H9 (cell line): ENCODE measurements at regions not wholly inside any gene's neighbourhood (a gene's known extent, or its start where the extent isn't known, plus 50 kb on each side); places are given as distances from the start of the nearest gene placed in this dataset.

ENCODE experiments used
- DNase-seq: peaks from one replicate; pipeline ENCODE4 v3.0.0-alpha.2; 2017
- H2AFZ ChIP-seq: one replicate; pipeline ENCODE4 v1.6.1; 2013; ENCODE audit warnings: mild to moderate bottlenecking, low read length, control low read depth, moderate library complexity
- H2AK5ac ChIP-seq: 2 replicates; pipeline ENCODE4 v1.6.1; 2013; ENCODE audit warnings: low read length, control low read depth, mixed read lengths; ENCODE audit not compliant: insufficient read length
- H2BK120ac ChIP-seq: one replicate; pipeline ENCODE4 v1.6.1; 2013; ENCODE audit warnings: low read depth, mild to moderate bottlenecking, low read length, control low read depth, inconsistent platforms; ENCODE audit not compliant: poor library complexity, severe bottlenecking
- H2BK12ac ChIP-seq: 2 replicates; pipeline ENCODE4 v1.6.1; 2013; ENCODE audit warnings: low read length, control low read depth, mixed read lengths, low read depth; ENCODE audit not compliant: insufficient read length
- H2BK15ac ChIP-seq: 2 replicates; pipeline ENCODE4 v1.6.1; 2013; ENCODE audit warnings: low read depth, low read length, control low read depth
- H2BK20ac ChIP-seq: one replicate; pipeline ENCODE4 v1.6.1; 2013; ENCODE audit warnings: low read depth, mild to moderate bottlenecking, low read length, control low read depth, inconsistent platforms; ENCODE audit not compliant: poor library complexity, severe bottlenecking
- H2BK5ac ChIP-seq: 2 replicates; pipeline ENCODE4 v1.6.1; 2013; ENCODE audit warnings: low read length, control low read depth, mixed read lengths; ENCODE audit not compliant: insufficient read length
- H3K14ac ChIP-seq: 2 replicates; pipeline ENCODE4 v1.6.1; 2013; ENCODE audit warnings: low read length, control low read depth; ENCODE audit not compliant: insufficient read depth
- H3K18ac ChIP-seq: 2 replicates; pipeline ENCODE4 v1.6.1; 2013; ENCODE audit warnings: low read depth, mild to moderate bottlenecking, mixed read lengths, low read length, control low read depth; ENCODE audit not compliant: insufficient read length
- H3K23ac ChIP-seq: 2 replicates; pipeline ENCODE4 v1.6.1; 2013; ENCODE audit warnings: low read length, control low read depth, mixed read lengths, low read depth; ENCODE audit not compliant: insufficient read length
- H3K23me2 ChIP-seq: 2 replicates; pipeline ENCODE4 v1.6.1; 2013; ENCODE audit warnings: low read depth, mild to moderate bottlenecking, mixed read lengths, low read length, control low read depth; ENCODE audit not compliant: insufficient read length, poor library complexity, severe bottlenecking
- H3K27ac ChIP-seq: 2 replicates; pipeline ENCODE4 v1.5.1; 2013; ENCODE audit warnings: low read length, control low read depth, mixed read lengths, low read depth; ENCODE audit not compliant: insufficient read length
- H3K27me3 ChIP-seq: 2 replicates; pipeline ENCODE4 v1.6.1; 2013; ENCODE audit warnings: low read length, control low read depth, inconsistent platforms; ENCODE audit not compliant: insufficient read depth
- H3K4ac ChIP-seq: 2 replicates; pipeline ENCODE4 v1.6.1; 2013; ENCODE audit warnings: low read depth, mild to moderate bottlenecking, control low read depth, inconsistent platforms, low read length, moderate library complexity
- H3K4me1 ChIP-seq: 2 replicates; pipeline ENCODE4 v1.6.1; 2013; ENCODE audit warnings: low read length, control low read depth, inconsistent platforms; ENCODE audit not compliant: insufficient read depth
- H3K4me2 ChIP-seq: 2 replicates; pipeline ENCODE4 v1.6.1; 2013; ENCODE audit warnings: low read length, control low read depth, mixed read lengths; ENCODE audit not compliant: insufficient read length, insufficient read depth
- H3K56ac ChIP-seq: 2 replicates; pipeline ENCODE4 v1.6.1; 2013; ENCODE audit warnings: low read depth, mild to moderate bottlenecking, mixed read lengths, low read length, control low read depth; ENCODE audit not compliant: insufficient read length
- H3K79me1 ChIP-seq: 2 replicates; pipeline ENCODE4 v1.6.1; 2013; ENCODE audit warnings: low read depth, mild to moderate bottlenecking, moderate library complexity, low read length, control low read depth, inconsistent platforms; ENCODE audit not compliant: insufficient read depth, poor library complexity, severe bottlenecking
- H3K79me2 ChIP-seq: 2 replicates; pipeline ENCODE4 v1.6.1; 2013; ENCODE audit warnings: low read length, control low read depth, inconsistent platforms; ENCODE audit not compliant: insufficient read depth
- H3K9ac ChIP-seq: 2 replicates; pipeline ENCODE4 v1.6.1; 2013; ENCODE audit warnings: low read length, control low read depth, mixed read lengths; ENCODE audit not compliant: insufficient read length; ENCODE audit errors: extremely low read depth
- H3K9me3 ChIP-seq: one replicate; pipeline ENCODE4 v1.6.1; 2013; ENCODE audit warnings: low read depth, low read length, inconsistent platforms; ENCODE audit not compliant: control insufficient read depth
- H3T11ph ChIP-seq: one replicate; pipeline ENCODE4 v1.6.1; 2013; ENCODE audit warnings: mild to moderate bottlenecking, low read length, control low read depth, inconsistent platforms
- H4K20me1 ChIP-seq: one replicate; pipeline ENCODE4 v1.6.1; 2013; ENCODE audit not compliant: control insufficient read depth, insufficient read length, insufficient read depth
- H4K5ac ChIP-seq: 2 replicates; pipeline ENCODE4 v1.6.1; 2013; ENCODE audit warnings: low read depth, mild to moderate bottlenecking, mixed read lengths, low read length, control low read depth; ENCODE audit not compliant: insufficient read length
- H4K8ac ChIP-seq: replicated peaks from 2 replicates; pipeline ENCODE4 v1.6.1; 2013; ENCODE audit warnings: low read length, control low read depth, mixed read lengths, low read depth; ENCODE audit not compliant: insufficient read length
- H4K91ac ChIP-seq: 2 replicates; pipeline ENCODE4 v1.6.1; 2013; ENCODE audit warnings: low read depth, mild to moderate bottlenecking, moderate library complexity, mixed read lengths, low read length, control low read depth; ENCODE audit not compliant: insufficient read length
- H3K27ac Mint-ChIP-seq, 3 experiments: 2 replicates in 2 of 3; 3 replicates in 1 of 3; pipeline ENCODE4 v1.8.0; 2020 to 2021; ENCODE audit warnings: mixed read lengths in 3 of 3, mild to moderate bottlenecking in 1 of 3, moderate library complexity in 1 of 3
- H3K27me3 Mint-ChIP-seq: 2 replicates; pipeline ENCODE4 v1.8.0; 2021; ENCODE audit warnings: low read depth, mild to moderate bottlenecking, moderate library complexity, mixed read lengths
- H3K36me3 Mint-ChIP-seq, 3 experiments: 2 replicates in 2 of 3; 3 replicates in 1 of 3; pipeline ENCODE4 v1.8.0; 2020 to 2021; ENCODE audit warnings: low read depth in 3 of 3, mixed read lengths in 3 of 3; ENCODE audit not compliant: insufficient read depth in 1 of 3
- H3K4me1 Mint-ChIP-seq, 2 experiments: 2 replicates each; pipeline ENCODE4 v1.8.0; 2020; ENCODE audit warnings: mixed read lengths in 2 of 2
- H3K4me3 Mint-ChIP-seq, 2 experiments: 2 replicates in 1 of 2; 3 replicates in 1 of 2; pipeline ENCODE4 v1.8.0; 2020 to 2021; ENCODE audit warnings: mild to moderate bottlenecking in 2 of 2, mixed read lengths in 2 of 2, moderate library complexity in 1 of 2
- H3K9me3 Mint-ChIP-seq, 2 experiments: 2 replicates in 1 of 2; 3 replicates in 1 of 2; pipeline ENCODE4 v1.8.0; 2020; ENCODE audit warnings: mild to moderate bottlenecking in 2 of 2, mixed read lengths in 2 of 2, moderate library complexity in 1 of 2
- CTCF ChIP-seq: fragments of 200-600 bp; sonication (generic); conservative IDR thresholded peaks from 3 replicates; pipeline ENCODE4 v1.8.0; 2021; ENCODE audit warnings: antibody characterized with exemption, mild to moderate bottlenecking
- WGBS: extraction: QIAGEN DNeasy Blood & Tissue Kit; methylation state at CpG from one replicate; pipeline ENCODE4 v1.1.7; 2013; ENCODE audit warnings: missing lambda C conversion rate, low lambda C conversion rate, mixed read lengths; ENCODE audit not compliant: insufficient read length; ENCODE audit errors: extremely low coverage; 5-methylcytosine and 5-hydroxymethylcytosine counted together

- no peaks in the 10 kb centered on the region for H3K79me2 ChIP-seq
- no peak overlapping the region for H3K56ac ChIP-seq
- H3K27ac ChIP-seq, result no peak overlapping the region
- peaks cover 3 to 4% of the 10 kb centered on the region in 2 experiments; a peak in 1 of 4 replicates for H3K4me1 Mint-ChIP-seq
- no peaks in the 10 kb centered on the region; the same call in 1 of the 2 replicates for H3K27me3 Mint-ChIP-seq
- no peak overlapping the region for H2BK15ac ChIP-seq
- H3K4me3 Mint-ChIP-seq, result no peak overlapping the region
- H3K27me3 ChIP-seq, result no peaks in the 10 kb centered on the region
- H4K91ac ChIP-seq, result no peak overlapping the region
- no peak overlapping the region for H3K23ac ChIP-seq
- no peak overlapping the region for H3K9ac ChIP-seq
- H2BK5ac ChIP-seq, result no peak overlapping the region
- no peaks in the 10 kb centered on the region for H3K9me3 ChIP-seq
- H3K79me1 ChIP-seq, result no peaks in the 10 kb centered on the region
- no peaks in the 10 kb centered on the region for H3K23me2 ChIP-seq
- DNase-seq, result no peak
- H3K4me2 ChIP-seq, result no peak overlapping the region
- H2BK12ac ChIP-seq, result no peak overlapping the region
- no peak overlapping the region for H2AK5ac ChIP-seq
- no peak overlapping the region for H3K14ac ChIP-seq
- no peak overlapping the region for H3K27ac Mint-ChIP-seq
- no peak overlapping the region for H2BK120ac ChIP-seq
- no peak overlapping the region for H2AFZ ChIP-seq
- no peak overlapping the region for H2BK20ac ChIP-seq
- no peak overlapping the region for H4K8ac ChIP-seq
- H3K18ac ChIP-seq, result no peak overlapping the region
- no peak overlapping the region for H3K4ac ChIP-seq
- H3K36me3 Mint-ChIP-seq, result peaks cover 0 to 5% (median 2%) of the 10 kb centered on the region in 3 experiments; a peak in 2 of 7 replicates
- no peak for TF ChIP-seq CTCF
- H3K9me3 Mint-ChIP-seq, result peaks cover 8% of the 10 kb centered on the region in 2 experiments; a peak in 3 of 5 replicates
- no peak overlapping the region for H3T11ph ChIP-seq
- no peaks in the 10 kb centered on the region for H3K4me1 ChIP-seq
- no peak overlapping the region for H4K5ac ChIP-seq
- no CpG with 5 or more reads among the region's 9 CpGs for WGBS
- H4K20me1 ChIP-seq, result no peaks in the 10 kb centered on the region
Measured at GRCh38 chr2:3138621-3139020, 239.0 kb downstream of the EIPR1 start.
